GM12878 (cell line): ENCODE measurements at regions not wholly inside any gene's neighbourhood (a gene's known extent, or its start where the extent isn't known, plus 50 kb on each side); places are given as distances from the start of the nearest gene placed in this dataset.
"Not testable (repeated sequence)": the region's sequence is repeated elsewhere in the genome, so short reads cannot be mapped to it uniquely, and the experiment has no call there.

Experiments used
- ATAC-seq: fragments of 200-7000 bp; cut with Tn5 transposase; 3 replicates; pipeline ENCODE4 v1.9.1; 2020; ENCODE audit warnings: mild to moderate bottlenecking, moderate library complexity
- BruUV-seq: library from RNA; stranded (reverse); fragments of 400-500 nt; replicated peaks from 2 replicates; lab custom pipeline; 2021; lab: Mats Ljungman, UMichigan
- CTCF ChIA-PET: fragments of 300-600 bp; sonication (Branson Sonifier 250); formaldehyde crosslinking; extraction: SDS; loops from one replicate; lab custom pipeline; 2021; ENCODE audit warnings: inconsistent platforms; lab: Yijun Ruan, JAX
- POLR2A ChIA-PET: fragments of 350-600 bp; formaldehyde crosslinking; extraction: SDS; loops from one replicate; lab custom pipeline; 2021; ENCODE audit warnings: inconsistent platforms; lab: Charles Lee
- RAD21 ChIA-PET: fragments of 300-600 bp; sonication (Branson Sonifier 250); formaldehyde crosslinking; loops from one replicate; lab custom pipeline; 2023; ENCODE audit warnings: antibody characterized with exemption; ENCODE audit not compliant: unreplicated experiment; lab: Charles Lee
- SMC1A ChIA-PET: fragments of 300-600 bp; sonication (Branson Sonifier 250); formaldehyde crosslinking; loops from one replicate; lab custom pipeline; 2023; ENCODE audit not compliant: unreplicated experiment, uncharacterized antibody; lab: Charles Lee
- DNase-seq: peaks from one replicate; pipeline ENCODE4 v3.0.0-alpha.2; 2011; ENCODE audit warnings: low read depth, low spot score
- FAIRE-seq: peaks from 3 replicates; lab custom pipeline; 2011; peaks lifted over from hg19 to GRCh38; lab: Jason Lieb, UNC
- H2AFZ ChIP-seq: 2 replicates; pipeline ENCODE4 v1.6.0; 2011; ENCODE audit warnings: low read depth, low read length, control low read depth; ENCODE audit not compliant: control insufficient read depth
- H3K27ac ChIP-seq: 2 replicates; pipeline ENCODE4 v1.5.1; 2011; ENCODE audit warnings: control low read depth; ENCODE audit not compliant: control insufficient read depth, insufficient read depth
- H3K27me3 ChIP-seq, 2 experiments: replicated peaks in 1 of 2; 2 replicates each; pipeline versions ENCODE4 v1.6.0 to v1.6.1; 2011; ENCODE audit warnings: low read length in 1 of 2; ENCODE audit not compliant: control insufficient read depth in 2 of 2, insufficient read depth in 2 of 2
- H3K36me3 ChIP-seq, 2 experiments: 2 replicates each; pipeline ENCODE4 v1.5.1; 2011; ENCODE audit warnings: low read length in 1 of 2; ENCODE audit not compliant: control insufficient read depth in 2 of 2, insufficient read depth in 2 of 2
- H3K4me1 ChIP-seq: 2 replicates; pipeline ENCODE4 v1.6.1; 2011; ENCODE audit warnings: mild to moderate bottlenecking, low read length, moderate library complexity, mixed read lengths; ENCODE audit not compliant: control insufficient read depth, insufficient read depth
- H3K4me2 ChIP-seq: 2 replicates; pipeline ENCODE4 v1.6.0; 2011; ENCODE audit warnings: control low read depth; ENCODE audit not compliant: control insufficient read depth, insufficient read depth
- H3K4me3 ChIP-seq: fragments of 200-600 bp; sonication (generic); 2 replicates; pipeline ENCODE4 v1.5.1; 2016
- H3K79me2 ChIP-seq: 2 replicates; pipeline ENCODE4 v1.6.0; 2011; ENCODE audit warnings: low read length; ENCODE audit not compliant: control insufficient read depth, insufficient read depth
- H3K9ac ChIP-seq: 2 replicates; pipeline ENCODE4 v1.8.0; 2011; ENCODE audit warnings: low read length, control low read depth, mixed read lengths; ENCODE audit not compliant: control insufficient read depth, insufficient read depth
- H3K9me3 ChIP-seq: replicated peaks from 3 replicates; pipeline ENCODE4 v1.5.1; 2011; ENCODE audit warnings: mild to moderate bottlenecking, low read length; ENCODE audit not compliant: control insufficient read depth, insufficient read depth
- H4K20me1 ChIP-seq: 2 replicates; pipeline ENCODE4 v1.6.0; 2011; ENCODE audit not compliant: control insufficient read depth, insufficient read depth
- NFYA ChIP-seq: IDR thresholded peaks from 2 replicates; pipeline ENCODE4 v1.6.1; 2011; ENCODE audit warnings: low read depth, mild to moderate bottlenecking, low read length, improper control_type of control experiment, borderline replicate concordance
- ZBTB33 ChIP-seq: fragments of 450-650 bp; IDR thresholded peaks from 2 replicates; pipeline ENCODE4 v1.6.1; 2017; ENCODE audit warnings: mild to moderate bottlenecking
- WGBS: methylation state at CpG from one replicate; pipeline ENCODE4 v1.1.6; 2016; ENCODE audit warnings: low lambda C conversion rate; ENCODE audit not compliant: insufficient replicate concordance, insufficient coverage; ENCODE audit errors: missing lambda C conversion rate; 5-methylcytosine and 5-hydroxymethylcytosine counted together
- in situ Hi-C: fragments of 300-500 bp; cut with MboI; formaldehyde crosslinking; loops from 9 replicates; pipeline ENCODE4 v1.14.3; 2018; ENCODE audit warnings: mixed read lengths
- intact Hi-C: fragments of 100-400 bp; cut with micrococcal nuclease; formaldehyde crosslinking; loops from one replicate; pipeline ENCODE4 v1.14.2; 2022; ENCODE audit not compliant: unreplicated experiment

- intact Hi-C loops (no loop called here), in situ Hi-C loops (no loop called here)
- H3K27me3 ChIP-seq, result no peaks in the 10 kb centered on the region
- H3K79me2 ChIP-seq, result no peaks in the 10 kb centered on the region
- ATAC-seq, result no peak
- ChIA-PET POLR2A (no interaction called here), SMC1A (no interaction called here), CTCF (no interaction called here), RAD21 (no interaction called here)
- FAIRE-seq, result no peak
- no peak overlapping the region for H3K4me3 ChIP-seq
- H3K4me2 ChIP-seq, result no peak overlapping the region
- no peaks in the 10 kb centered on the region; the same call in 2 of the 3 replicates for H3K9me3 ChIP-seq
- H2AFZ ChIP-seq, result no peak overlapping the region
- BruUV-seq, result no TSS peak
- H3K4me1 ChIP-seq, result no peaks in the 10 kb centered on the region
- no peak overlapping the region for H3K27ac ChIP-seq
- 2% methylated on average over 2 of the region's 2 CpGs for WGBS
- no peaks in the 10 kb centered on the region for H4K20me1 ChIP-seq
- no peaks in the 10 kb centered on the region for H3K36me3 ChIP-seq
- no peak for TF ChIP-seq NFYA
- no peak for TF ChIP-seq ZBTB33
- DNase-seq, result no peak
- H3K9ac ChIP-seq, result no peak overlapping the region
Observed at GRCh38 chrX:114272096-114272686, 311.7 kb upstream of the HTR2C start.

- in situ Hi-C loops, RAD21 ChIA-PET, H3K27ac ChIP-seq, H4K20me1 ChIP-seq, H3K27me3 ChIP-seq, FAIRE-seq, intact Hi-C loops, H3K9ac ChIP-seq, H3K9me3 ChIP-seq, SMC1A ChIA-PET, H3K4me3 ChIP-seq, H3K4me1 ChIP-seq, H3K36me3 ChIP-seq, CTCF ChIA-PET, BruUV-seq, DNase-seq, H3K4me2 ChIP-seq, ATAC-seq, H3K79me2 ChIP-seq, H2AFZ ChIP-seq, POLR2A ChIA-PET: not testable (repeated sequence)
- WGBS, result 77% methylated on average over 10 of the region's 21 CpGs
Observed at GRCh38 chrX:114270371-114270770, 313.5 kb upstream of the HTR2C start.
